Ammon's horn (tissue), 1 donor: ENCODE measurements at regions not wholly inside any gene's neighbourhood (a gene's known extent, or its start where the extent isn't known, plus 50 kb on each side); places are given as distances from the start of the nearest gene placed in this dataset.

ENCODE experiments used
- DNase-seq: peaks from one replicate; pipeline ENCODE4 v3.0.0-alpha.2; 2016; ENCODE audit warnings: low spot score

GRCh38 chr2:71791501-71792135 lies 338.3 kb downstream of the DYSF start:
- no peak for DNase-seq

- no peak for DNase-seq
These were observed 337.7 kb downstream of the DYSF start for GRCh38 chr2:71791061-71791450.

GRCh38 chr2:71790226-71791060 lies 337.1 kb downstream of the DYSF start:
- DNase-seq: no peak

GRCh38 chr2:71789556-71790204 lies 336.3 kb downstream of the DYSF start:
- no peak for DNase-seq

GRCh38 chr2:71788601-71789240 lies 335.4 kb downstream of the DYSF start:
- DNase-seq: no peak

- peak; percentile 17 for DNase-seq
These were observed 334.8 kb downstream of the DYSF start for GRCh38 chr2:71788186-71788525.

GRCh38 chr2:71787476-71788185 lies 334.3 kb downstream of the DYSF start:
- DNase-seq: no peak

GRCh38 chr2:71787108-71787415 lies 333.7 kb downstream of the DYSF start:
- DNase-seq: no peak

- DNase-seq: no peak
These were observed 333.1 kb downstream of the DYSF start for GRCh38 chr2:71786291-71787107.

GRCh38 chr2:71785516-71785981 lies 332.2 kb downstream of the DYSF start:
- no peak for DNase-seq

- no peak for DNase-seq
These were observed 331.6 kb downstream of the DYSF start for GRCh38 chr2:71784734-71785511.

- no peak for DNase-seq
These were observed 330.5 kb downstream of the DYSF start for GRCh38 chr2:71783815-71784214.

GRCh38 chr2:71783215-71783614 lies 329.9 kb downstream of the DYSF start:
- no peak for DNase-seq

GRCh38 chr2:71782323-71782722 lies 329.0 kb downstream of the DYSF start:
- DNase-seq: no peak

GRCh38 chr2:71781695-71782228 lies 328.4 kb downstream of the DYSF start:
- DNase-seq: no peak

- DNase-seq: no peak
These were observed 326.8 kb downstream of the DYSF start for GRCh38 chr2:71780162-71780561.

- DNase-seq: no peak
These were observed 326.4 kb downstream of the DYSF start for GRCh38 chr2:71779774-71780105.

GRCh38 chr2:71778936-71779773 lies 325.8 kb downstream of the DYSF start:
- DNase-seq: no peak

GRCh38 chr2:71778514-71778913 lies 325.2 kb downstream of the DYSF start:
- DNase-seq: no peak
